ENCODE measurements at regions not wholly inside any gene's neighbourhood (a gene's known extent, or its start where the extent isn't known, plus 50 kb on each side); places are given as distances from the start of the nearest gene placed in this dataset.
A peak's percentile ranks its signal among the peaks of the same experiment; 100 is the strongest.

- intact Hi-C loops (cut with DNase I; ENCODE audit: low total_unique reads) = no loop called here
- H3K4me3 ChIP-seq (ENCODE audit: low read depth, poor library complexity, severe bottlenecking) = no peak overlapping the region
- WGBS, 2 donors = 97% methylated on average over 11 of the region's 11 CpGs
- peak in 1 of 2 donors; percentile 84 for DNase-seq (ENCODE audit: low spot score in 2 of 2)
- TF ChIP-seq POLR2A (IDR thresholded peaks at IDR 0.05) = no peak
- TF ChIP-seq, protein P1, sequence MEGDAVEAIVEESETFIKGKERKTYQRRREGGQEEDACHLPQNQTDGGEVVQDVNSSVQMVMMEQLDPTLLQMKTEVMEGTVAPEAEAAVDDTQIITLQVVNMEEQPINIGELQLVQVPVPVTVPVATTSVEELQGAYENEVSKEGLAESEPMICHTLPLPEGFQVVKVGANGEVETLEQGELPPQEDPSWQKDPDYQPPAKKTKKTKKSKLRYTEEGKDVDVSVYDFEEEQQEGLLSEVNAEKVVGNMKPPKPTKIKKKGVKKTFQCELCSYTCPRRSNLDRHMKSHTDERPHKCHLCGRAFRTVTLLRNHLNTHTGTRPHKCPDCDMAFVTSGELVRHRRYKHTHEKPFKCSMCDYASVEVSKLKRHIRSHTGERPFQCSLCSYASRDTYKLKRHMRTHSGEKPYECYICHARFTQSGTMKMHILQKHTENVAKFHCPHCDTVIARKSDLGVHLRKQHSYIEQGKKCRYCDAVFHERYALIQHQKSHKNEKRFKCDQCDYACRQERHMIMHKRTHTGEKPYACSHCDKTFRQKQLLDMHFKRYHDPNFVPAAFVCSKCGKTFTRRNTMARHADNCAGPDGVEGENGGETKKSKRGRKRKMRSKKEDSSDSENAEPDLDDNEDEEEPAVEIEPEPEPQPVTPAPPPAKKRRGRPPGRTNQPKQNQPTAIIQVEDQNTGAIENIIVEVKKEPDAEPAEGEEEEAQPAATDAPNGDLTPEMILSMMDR (IDR thresholded peaks at IDR 0.05) = no peak
Measured at GRCh38 chr3:124518350-124518749, 211.9 kb upstream of the UMPS start.

- WGBS, 2 donors = 86 to 87% methylated on average over 7 of the region's 7 CpGs
- TF ChIP-seq, protein P1 (IDR thresholded peaks at IDR 0.05) = no peak
- no peak for TF ChIP-seq POLR2A (IDR thresholded peaks at IDR 0.05)
- intact Hi-C loops (cut with DNase I; ENCODE audit: low total_unique reads) = no loop called here
- no peak overlapping the region for H3K4me3 ChIP-seq (ENCODE audit: low read depth, poor library complexity, severe bottlenecking)
- no peak for DNase-seq (ENCODE audit: low spot score in 2 of 2)
Measured at GRCh38 chr3:124519591-124520194, 210.6 kb upstream of the UMPS start.

DNA sequence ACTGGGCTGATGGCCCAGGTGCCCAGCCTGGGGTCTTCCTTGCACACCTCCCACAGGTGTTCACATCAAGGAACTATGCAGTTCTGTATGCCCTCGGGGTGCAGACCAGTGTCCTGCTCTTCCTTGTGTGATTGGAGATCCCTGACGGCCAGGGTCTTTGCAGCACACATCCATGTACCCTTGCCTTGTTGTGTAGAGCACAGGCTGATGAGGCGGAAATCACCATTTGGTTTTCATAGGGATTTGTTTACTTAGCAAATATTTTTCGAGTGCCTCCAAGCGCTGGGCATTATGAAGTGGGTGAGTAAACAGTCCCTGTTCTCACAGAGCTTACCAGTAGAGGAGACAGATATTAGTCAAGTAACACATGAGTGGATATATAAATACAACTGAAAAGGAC is 209.3 kb upstream of the UMPS start:
- H3K4me3 ChIP-seq (ENCODE audit: low read depth, poor library complexity, severe bottlenecking) = no peak overlapping the region
- intact Hi-C loops (cut with DNase I; ENCODE audit: low total_unique reads) = no loop called here
- no peak for TF ChIP-seq POLR2A (IDR thresholded peaks at IDR 0.05)
- TF ChIP-seq, protein P1 (IDR thresholded peaks at IDR 0.05) = no peak
- 73 to 76% methylated on average over 5 of the region's 5 CpGs for WGBS, 2 donors
- DNase-seq (ENCODE audit: low spot score in 2 of 2) = no peak

- WGBS, 2 donors = 84 to 88% methylated on average over 1 of the region's 1 CpG
- DNase-seq (ENCODE audit: low spot score in 2 of 2) = no peak
- intact Hi-C loops (cut with DNase I; ENCODE audit: low total_unique reads) = no loop called here
- no peak overlapping the region for H3K4me3 ChIP-seq (ENCODE audit: low read depth, poor library complexity, severe bottlenecking)
- TF ChIP-seq POLR2A (IDR thresholded peaks at IDR 0.05) = no peak
- TF ChIP-seq, protein P1 (IDR thresholded peaks at IDR 0.05) = no peak
Measured at GRCh38 chr3:124522082-124522625, 208.1 kb upstream of the UMPS start.

DNA sequence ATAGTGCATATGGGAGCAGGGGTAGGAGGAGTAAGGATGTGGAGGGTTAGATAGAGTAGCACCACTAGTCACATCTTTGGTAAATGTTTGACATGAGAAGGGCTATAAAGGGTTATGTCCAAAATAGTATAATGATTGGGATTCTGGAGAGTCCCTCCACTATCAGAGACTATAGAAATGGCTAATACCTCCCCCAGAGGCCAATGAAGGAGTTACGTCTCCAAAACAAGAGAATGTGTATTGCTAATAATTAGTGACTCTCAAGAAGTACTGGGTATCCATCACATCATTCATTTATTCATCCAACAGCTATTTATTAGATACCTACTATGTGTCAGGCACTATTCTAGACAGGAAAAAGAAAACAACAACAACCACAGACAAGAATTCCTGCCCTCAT is 203.7 kb upstream of the UMPS start:
- H3K4me3 ChIP-seq (ENCODE audit: low read depth, poor library complexity, severe bottlenecking) = no peak overlapping the region
- WGBS, 2 donors = 97 to 100% methylated on average over 1 of the region's 1 CpG
- no peak for TF ChIP-seq POLR2A (IDR thresholded peaks at IDR 0.05)
- TF ChIP-seq, protein P1 (IDR thresholded peaks at IDR 0.05) = no peak
- intact Hi-C loops (cut with DNase I; ENCODE audit: low total_unique reads) = no loop called here
- DNase-seq (ENCODE audit: low spot score in 2 of 2) = no peak
